Hepatocyte (in vitro differentiated cells): ENCODE measurements at regions not wholly inside any gene's neighbourhood (a gene's known extent, or its start where the extent isn't known, plus 50 kb on each side); places are given as distances from the start of the nearest gene placed in this dataset.

Experiments
- EZH2 ChIP-seq: fragments of 200-600 bp; sonication (generic); IDR thresholded peaks from 2 replicates; pipeline ENCODE4 v1.6.1; 2016; ENCODE audit warnings: antibody characterized with exemption, mild to moderate bottlenecking, borderline replicate concordance
- EZH2phosphoT487 ChIP-seq: fragments of 200-600 bp; sonication (generic); IDR thresholded peaks from one replicate; pipeline ENCODE4 v1.6.1; 2018; ENCODE audit warnings: antibody characterized with exemption, mild to moderate bottlenecking, low read depth, moderate library complexity; ENCODE audit not compliant: unreplicated experiment, severe bottlenecking
- TF ChIP-seq, protein P1 (sequence below): fragments of 200-600 bp; sonication (generic); IDR thresholded peaks from 2 replicates; pipeline ENCODE4 v1.5.1; 2016; ENCODE audit warnings: antibody characterized with exemption, mild to moderate bottlenecking; ENCODE audit not compliant: poor library complexity

DNA sequence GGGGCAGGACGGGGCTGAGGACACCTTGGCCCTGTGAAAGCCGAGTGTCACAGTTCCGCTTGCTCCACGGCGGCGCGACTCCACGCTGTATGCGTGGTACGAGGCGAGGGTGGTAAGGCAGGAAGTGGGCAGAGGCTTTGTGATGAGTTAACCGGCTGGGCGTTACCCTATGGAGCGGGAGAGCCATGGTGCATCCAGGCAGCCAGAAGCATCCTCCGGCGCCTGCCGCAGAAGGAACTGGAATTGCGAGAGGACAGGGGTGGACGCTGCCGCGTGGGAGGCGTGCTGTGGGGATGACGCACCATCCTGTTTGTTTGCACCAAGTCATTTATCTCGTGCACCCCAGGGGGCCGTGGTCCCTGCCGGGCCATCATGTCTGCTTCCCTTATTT, 643.9 kb downstream of the BRD1 start:
- TF ChIP-seq, protein P1, sequence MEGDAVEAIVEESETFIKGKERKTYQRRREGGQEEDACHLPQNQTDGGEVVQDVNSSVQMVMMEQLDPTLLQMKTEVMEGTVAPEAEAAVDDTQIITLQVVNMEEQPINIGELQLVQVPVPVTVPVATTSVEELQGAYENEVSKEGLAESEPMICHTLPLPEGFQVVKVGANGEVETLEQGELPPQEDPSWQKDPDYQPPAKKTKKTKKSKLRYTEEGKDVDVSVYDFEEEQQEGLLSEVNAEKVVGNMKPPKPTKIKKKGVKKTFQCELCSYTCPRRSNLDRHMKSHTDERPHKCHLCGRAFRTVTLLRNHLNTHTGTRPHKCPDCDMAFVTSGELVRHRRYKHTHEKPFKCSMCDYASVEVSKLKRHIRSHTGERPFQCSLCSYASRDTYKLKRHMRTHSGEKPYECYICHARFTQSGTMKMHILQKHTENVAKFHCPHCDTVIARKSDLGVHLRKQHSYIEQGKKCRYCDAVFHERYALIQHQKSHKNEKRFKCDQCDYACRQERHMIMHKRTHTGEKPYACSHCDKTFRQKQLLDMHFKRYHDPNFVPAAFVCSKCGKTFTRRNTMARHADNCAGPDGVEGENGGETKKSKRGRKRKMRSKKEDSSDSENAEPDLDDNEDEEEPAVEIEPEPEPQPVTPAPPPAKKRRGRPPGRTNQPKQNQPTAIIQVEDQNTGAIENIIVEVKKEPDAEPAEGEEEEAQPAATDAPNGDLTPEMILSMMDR = no peak
- TF ChIP-seq EZH2 = no peak
- TF ChIP-seq EZH2phosphoT487 = no peak
